ENCODE measurements at regions not wholly inside any gene's neighbourhood (a gene's known extent, or its start where the extent isn't known, plus 50 kb on each side); places are given as distances from the start of the nearest gene placed in this dataset.
A peak's percentile ranks its signal among the peaks of the same experiment; 100 is the strongest.
"Not testable (repeated sequence)": the region's sequence is repeated elsewhere in the genome, so short reads cannot be mapped to it uniquely, and the experiment has no call there.

GRCh38 chr12:74250891-74251290 is 286.7 kb upstream of the ATXN7L3B start:
- H3K27ac ChIP-seq: no peak overlapping the region
- no peak for TF ChIP-seq CTCF (conservative IDR thresholded peaks at IDR 0.05)

- H3K27ac ChIP-seq: not testable (repeated sequence)
Observed at GRCh38 chr12:74253826-74254225, 283.8 kb upstream of the ATXN7L3B start.

GRCh38 chr12:74254784-74255183 is 282.9 kb upstream of the ATXN7L3B start:
- no peak for TF ChIP-seq CTCF (conservative IDR thresholded peaks at IDR 0.05)
- H3K27ac ChIP-seq: no peak overlapping the region

GRCh38 chr12:74259199-74259598 is 278.4 kb upstream of the ATXN7L3B start:
- peak overlapping the region; percentile 48 for H3K27ac ChIP-seq
- TF ChIP-seq CTCF (conservative IDR thresholded peaks at IDR 0.05): no peak

- TF ChIP-seq CTCF (conservative IDR thresholded peaks at IDR 0.05): no peak
- H3K27ac ChIP-seq: no peak overlapping the region
Observed at GRCh38 chr12:74264692-74265091, 272.9 kb upstream of the ATXN7L3B start.

- not testable (repeated sequence) for H3K27ac ChIP-seq
Observed at GRCh38 chr12:74269355-74269754, 268.3 kb upstream of the ATXN7L3B start.

- no peak for TF ChIP-seq CTCF (conservative IDR thresholded peaks at IDR 0.05)
- no peak overlapping the region for H3K27ac ChIP-seq
Observed at GRCh38 chr12:74280156-74280655, 257.4 kb upstream of the ATXN7L3B start.

GRCh38 chr12:74281401-74282180 is 256.0 kb upstream of the ATXN7L3B start:
- not testable (repeated sequence) for H3K27ac ChIP-seq

GRCh38 chr12:74283646-74284045 is 254.0 kb upstream of the ATXN7L3B start:
- H3K27ac ChIP-seq: no peak overlapping the region
- no peak for TF ChIP-seq CTCF (conservative IDR thresholded peaks at IDR 0.05)
